Neural progenitor cell (in vitro differentiated cells): ENCODE measurements at regions not wholly inside any gene's neighbourhood (a gene's known extent, or its start where the extent isn't known, plus 50 kb on each side); places are given as distances from the start of the nearest gene placed in this dataset.

Source experiments
- DNase-seq: peaks from one replicate; pipeline ENCODE4 v3.0.0-alpha.2; 2016; ENCODE audit warnings: low spot score
- H2AFZ ChIP-seq: fragments of 200-600 bp; sonication (generic); replicated peaks from 2 replicates; pipeline ENCODE4 v1.6.1; 2016; ENCODE audit warnings: antibody characterized with exemption
- H3F3A ChIP-seq: fragments of 200-600 bp; sonication (generic); 2 replicates; pipeline ENCODE4 v1.6.1; 2016; ENCODE audit warnings: antibody characterized with exemption, low read depth
- H3K27ac ChIP-seq: fragments of 200-600 bp; sonication (generic); 2 replicates; pipeline ENCODE4 v1.5.1; 2016; ENCODE audit warnings: mild to moderate bottlenecking
- H3K27me3 ChIP-seq: fragments of 200-600 bp; sonication (generic); 2 replicates; pipeline ENCODE4 v1.6.1; 2016; ENCODE audit warnings: mild to moderate bottlenecking, moderate library complexity
- H3K36me3 ChIP-seq: fragments of 200-600 bp; sonication (generic); 2 replicates; pipeline ENCODE4 v1.5.1; 2016
- H3K4me1 ChIP-seq: fragments of 200-600 bp; sonication (generic); 2 replicates; pipeline ENCODE4 v1.6.1; 2016; ENCODE audit warnings: mixed run types
- H3K4me2 ChIP-seq: fragments of 200-600 bp; sonication (generic); 2 replicates; pipeline ENCODE4 v1.6.1; 2016
- H3K4me3 ChIP-seq: fragments of 200-600 bp; sonication (generic); 2 replicates; pipeline ENCODE4 v1.5.1; 2016
- H3K79me2 ChIP-seq: fragments of 200-600 bp; sonication (generic); 2 replicates; pipeline ENCODE4 v1.6.1; 2016; ENCODE audit warnings: low read depth
- H3K9ac ChIP-seq: fragments of 200-600 bp; sonication (generic); 2 replicates; pipeline ENCODE4 v1.6.1; 2016
- H3K9me3 ChIP-seq: fragments of 200-600 bp; sonication (generic); 2 replicates; pipeline ENCODE4 v1.5.1; 2016; ENCODE audit warnings: low read depth
- H4K20me1 ChIP-seq: fragments of 200-600 bp; sonication (generic); 2 replicates; pipeline ENCODE4 v1.6.1; 2016; ENCODE audit warnings: low read depth
- H3K27ac Mint-ChIP-seq: 3 replicates; pipeline ENCODE4 v1.8.0; 2021; ENCODE audit warnings: mixed read lengths
- H3K27me3 Mint-ChIP-seq: 2 replicates; pipeline ENCODE4 v1.8.0; 2022; ENCODE audit warnings: low read depth, mild to moderate bottlenecking, inconsistent platforms, moderate library complexity, mixed read lengths; ENCODE audit not compliant: insufficient read depth
- H3K36me3 Mint-ChIP-seq: 3 replicates; pipeline ENCODE4 v1.8.0; 2021; ENCODE audit warnings: mixed read lengths
- H3K4me1 Mint-ChIP-seq: 3 replicates; pipeline ENCODE4 v1.8.0; 2021; ENCODE audit warnings: mixed read lengths
- H3K4me3 Mint-ChIP-seq: 3 replicates; pipeline ENCODE4 v1.8.0; 2021; ENCODE audit warnings: mild to moderate bottlenecking, moderate library complexity, mixed read lengths
- H3K9me3 Mint-ChIP-seq: 3 replicates; pipeline ENCODE4 v1.8.0; 2020; ENCODE audit warnings: mixed read lengths
- EZH2 ChIP-seq: fragments of 200-600 bp; sonication (generic); IDR thresholded peaks from 2 replicates; pipeline ENCODE4 v1.6.1; 2017; ENCODE audit warnings: antibody characterized with exemption, mild to moderate bottlenecking, moderate library complexity
- EZH2phosphoT487 ChIP-seq: fragments of 200-600 bp; sonication (generic); IDR thresholded peaks from 2 replicates; pipeline ENCODE4 v1.6.1; 2017; ENCODE audit warnings: antibody characterized with exemption
- TF ChIP-seq, protein P1 (sequence below): fragments of 200-600 bp; sonication (generic); IDR thresholded peaks from 2 replicates; pipeline ENCODE4 v1.5.1; 2017; ENCODE audit warnings: antibody characterized with exemption, mild to moderate bottlenecking

DNA sequence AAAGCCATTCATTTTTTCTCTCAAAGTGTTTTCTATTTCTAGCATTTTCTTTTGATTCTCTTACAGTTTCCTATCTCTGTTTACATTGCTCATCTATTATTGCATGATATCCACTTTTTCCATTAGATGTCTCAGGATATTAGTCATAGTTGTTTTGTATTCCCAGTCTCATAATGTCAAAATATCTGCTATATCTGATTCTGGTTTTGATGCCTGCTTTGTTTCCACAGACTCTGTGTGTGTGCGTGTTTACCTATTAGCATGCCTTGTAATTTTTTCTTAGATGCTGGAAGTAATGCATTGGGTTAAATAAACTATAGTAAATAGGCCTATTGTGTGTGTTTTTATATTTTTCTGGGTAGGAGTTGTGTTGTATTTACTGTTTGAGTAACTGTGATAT lies 1126.3 kb downstream of the SORCS1 start:
- H3K4me3 Mint-ChIP-seq = no peak overlapping the region
- no peaks in the 10 kb centered on the region for H3K27me3 Mint-ChIP-seq
- DNase-seq = no peak
- no peak overlapping the region for H2AFZ ChIP-seq
- no peaks in the 10 kb centered on the region for H3K4me1 ChIP-seq
- no peak overlapping the region for H3K27ac ChIP-seq
- H4K20me1 ChIP-seq = no peaks in the 10 kb centered on the region
- H3F3A ChIP-seq = no peaks in the 10 kb centered on the region
- H3K4me3 ChIP-seq = no peak overlapping the region
- no peaks in the 10 kb centered on the region for H3K79me2 ChIP-seq
- no peak overlapping the region for H3K9ac ChIP-seq
- H3K27ac Mint-ChIP-seq = no peak overlapping the region
- H3K4me1 Mint-ChIP-seq = no peaks in the 10 kb centered on the region
- H3K36me3 Mint-ChIP-seq = no peaks in the 10 kb centered on the region
- H3K9me3 Mint-ChIP-seq = peaks cover 8% of the 10 kb centered on the region
- no peak for TF ChIP-seq EZH2phosphoT487
- TF ChIP-seq EZH2 = no peak
- TF ChIP-seq, protein P1, sequence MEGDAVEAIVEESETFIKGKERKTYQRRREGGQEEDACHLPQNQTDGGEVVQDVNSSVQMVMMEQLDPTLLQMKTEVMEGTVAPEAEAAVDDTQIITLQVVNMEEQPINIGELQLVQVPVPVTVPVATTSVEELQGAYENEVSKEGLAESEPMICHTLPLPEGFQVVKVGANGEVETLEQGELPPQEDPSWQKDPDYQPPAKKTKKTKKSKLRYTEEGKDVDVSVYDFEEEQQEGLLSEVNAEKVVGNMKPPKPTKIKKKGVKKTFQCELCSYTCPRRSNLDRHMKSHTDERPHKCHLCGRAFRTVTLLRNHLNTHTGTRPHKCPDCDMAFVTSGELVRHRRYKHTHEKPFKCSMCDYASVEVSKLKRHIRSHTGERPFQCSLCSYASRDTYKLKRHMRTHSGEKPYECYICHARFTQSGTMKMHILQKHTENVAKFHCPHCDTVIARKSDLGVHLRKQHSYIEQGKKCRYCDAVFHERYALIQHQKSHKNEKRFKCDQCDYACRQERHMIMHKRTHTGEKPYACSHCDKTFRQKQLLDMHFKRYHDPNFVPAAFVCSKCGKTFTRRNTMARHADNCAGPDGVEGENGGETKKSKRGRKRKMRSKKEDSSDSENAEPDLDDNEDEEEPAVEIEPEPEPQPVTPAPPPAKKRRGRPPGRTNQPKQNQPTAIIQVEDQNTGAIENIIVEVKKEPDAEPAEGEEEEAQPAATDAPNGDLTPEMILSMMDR = no peak
- peaks cover 10% of the 10 kb centered on the region for H3K9me3 ChIP-seq
- no peaks in the 10 kb centered on the region for H3K27me3 ChIP-seq
- H3K4me2 ChIP-seq = no peak overlapping the region
- H3K36me3 ChIP-seq = no peaks in the 10 kb centered on the region

GRCh38 chr10:106033065-106033464 lies 1131.4 kb downstream of the SORCS1 start:
- no peaks in the 10 kb centered on the region for H3K4me1 Mint-ChIP-seq
- Histone ChIP-seq H3K36me3 (no peaks in the 10 kb centered on the region), H3K9me3 (peaks cover 10% of the 10 kb centered on the region), H3K4me2 (no peak overlapping the region), H3K79me2 (no peaks in the 10 kb centered on the region), H4K20me1 (no peaks in the 10 kb centered on the region), H3K27ac (no peak overlapping the region), H3K4me3 (no peak overlapping the region), H3K4me1 (no peaks in the 10 kb centered on the region), H2AFZ (no peak overlapping the region), H3K27me3 (no peaks in the 10 kb centered on the region), H3F3A (no peaks in the 10 kb centered on the region), H3K9ac (no peak overlapping the region)
- H3K9me3 Mint-ChIP-seq = peaks cover 6% of the 10 kb centered on the region
- H3K36me3 Mint-ChIP-seq = no peaks in the 10 kb centered on the region
- H3K27me3 Mint-ChIP-seq = peaks cover 2% of the 10 kb centered on the region
- TF ChIP-seq EZH2 = no peak
- TF ChIP-seq EZH2phosphoT487 = no peak
- TF ChIP-seq, protein P1 = no peak
- H3K27ac Mint-ChIP-seq = no peak overlapping the region
- no peak overlapping the region for H3K4me3 Mint-ChIP-seq
- no peak for DNase-seq

- no peaks in the 10 kb centered on the region for H3K79me2 ChIP-seq
- H3K9me3 Mint-ChIP-seq = peaks cover 6% of the 10 kb centered on the region
- H2AFZ ChIP-seq = no peak overlapping the region
- DNase-seq = no peak
- H3F3A ChIP-seq = no peaks in the 10 kb centered on the region
- TF ChIP-seq, protein P1 = no peak
- TF ChIP-seq EZH2 (no peak), EZH2phosphoT487 (no peak)
- H3K27me3 Mint-ChIP-seq = peaks cover 2% of the 10 kb centered on the region
- H3K27me3 ChIP-seq = no peaks in the 10 kb centered on the region
- H3K4me1 ChIP-seq = no peaks in the 10 kb centered on the region
- H4K20me1 ChIP-seq = no peaks in the 10 kb centered on the region
- peaks cover 10% of the 10 kb centered on the region for H3K9me3 ChIP-seq
- no peaks in the 10 kb centered on the region for H3K36me3 Mint-ChIP-seq
- H3K4me1 Mint-ChIP-seq = no peaks in the 10 kb centered on the region
- H3K4me3 Mint-ChIP-seq = no peak overlapping the region
- no peak overlapping the region for H3K27ac ChIP-seq
- no peak overlapping the region for H3K9ac ChIP-seq
- no peak overlapping the region for H3K4me3 ChIP-seq
- no peak overlapping the region for H3K4me2 ChIP-seq
- no peak overlapping the region for H3K27ac Mint-ChIP-seq
- H3K36me3 ChIP-seq = no peaks in the 10 kb centered on the region
These were observed 1132.0 kb downstream of the SORCS1 start for GRCh38 chr10:106032450-106033002.
